ENCODE measurements at regions not wholly inside any gene's neighbourhood (a gene's known extent, or its start where the extent isn't known, plus 50 kb on each side); places are given as distances from the start of the nearest gene placed in this dataset.

DNA sequence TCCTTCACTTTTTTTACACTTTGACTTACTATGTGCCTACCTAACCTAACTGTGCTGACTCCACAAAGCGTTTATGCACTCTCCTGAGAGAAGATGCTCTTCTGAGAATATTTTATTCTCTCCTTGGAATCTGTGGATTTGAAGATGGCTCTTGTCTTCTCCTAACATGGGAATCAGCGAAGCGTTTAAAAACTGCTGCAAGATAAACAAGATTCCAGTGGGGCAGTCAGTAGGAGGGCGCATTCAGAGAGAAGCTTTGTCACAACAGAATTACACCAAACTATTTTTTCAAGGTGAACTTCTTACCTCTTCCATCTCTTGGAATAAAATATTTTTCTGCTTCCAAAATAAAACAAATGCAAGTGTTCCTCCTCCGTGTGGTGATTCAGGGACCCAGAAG is 113.1 kb downstream of the FOXD2 start:
- TF ChIP-seq, protein P1, sequence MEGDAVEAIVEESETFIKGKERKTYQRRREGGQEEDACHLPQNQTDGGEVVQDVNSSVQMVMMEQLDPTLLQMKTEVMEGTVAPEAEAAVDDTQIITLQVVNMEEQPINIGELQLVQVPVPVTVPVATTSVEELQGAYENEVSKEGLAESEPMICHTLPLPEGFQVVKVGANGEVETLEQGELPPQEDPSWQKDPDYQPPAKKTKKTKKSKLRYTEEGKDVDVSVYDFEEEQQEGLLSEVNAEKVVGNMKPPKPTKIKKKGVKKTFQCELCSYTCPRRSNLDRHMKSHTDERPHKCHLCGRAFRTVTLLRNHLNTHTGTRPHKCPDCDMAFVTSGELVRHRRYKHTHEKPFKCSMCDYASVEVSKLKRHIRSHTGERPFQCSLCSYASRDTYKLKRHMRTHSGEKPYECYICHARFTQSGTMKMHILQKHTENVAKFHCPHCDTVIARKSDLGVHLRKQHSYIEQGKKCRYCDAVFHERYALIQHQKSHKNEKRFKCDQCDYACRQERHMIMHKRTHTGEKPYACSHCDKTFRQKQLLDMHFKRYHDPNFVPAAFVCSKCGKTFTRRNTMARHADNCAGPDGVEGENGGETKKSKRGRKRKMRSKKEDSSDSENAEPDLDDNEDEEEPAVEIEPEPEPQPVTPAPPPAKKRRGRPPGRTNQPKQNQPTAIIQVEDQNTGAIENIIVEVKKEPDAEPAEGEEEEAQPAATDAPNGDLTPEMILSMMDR (IDR thresholded peaks at IDR 0.05): no peak
- no peak for TF ChIP-seq POLR2A (IDR thresholded peaks at IDR 0.05)

Measured in lower leg skin (tissue), 3 donors.